HG03139 (cell line): ENCODE measurements at regions not wholly inside any gene's neighbourhood (a gene's known extent, or its start where the extent isn't known, plus 50 kb on each side); places are given as distances from the start of the nearest gene placed in this dataset.

Experiments used
- ATAC-seq: cut with Tn5 transposase; IDR thresholded peaks from one replicate; pipeline ENCODE4 v1.9.1; 2021; ENCODE audit not compliant: unreplicated experiment

GRCh38 chr4:124904723-124905388 lies 192.3 kb upstream of the ANKRD50 start:
- no peak for ATAC-seq

- ATAC-seq = no peak
Measured at GRCh38 chr4:124903995-124904722, 191.6 kb upstream of the ANKRD50 start.

- no peak for ATAC-seq
Measured at GRCh38 chr4:124902001-124902515, 189.5 kb upstream of the ANKRD50 start.

- ATAC-seq = no peak
Measured at GRCh38 chr4:124899997-124900396, 187.5 kb upstream of the ANKRD50 start.

GRCh38 chr4:124890522-124890921 lies 178.0 kb upstream of the ANKRD50 start:
- ATAC-seq = no peak

GRCh38 chr4:124887739-124888138 lies 175.2 kb upstream of the ANKRD50 start:
- no peak for ATAC-seq

GRCh38 chr4:124884316-124884715 lies 171.8 kb upstream of the ANKRD50 start:
- no peak for ATAC-seq

- ATAC-seq = no peak
Measured at GRCh38 chr4:124883632-124884031, 171.1 kb upstream of the ANKRD50 start.

- no peak for ATAC-seq
Measured at GRCh38 chr4:124879195-124879594, 166.7 kb upstream of the ANKRD50 start.

GRCh38 chr4:124874172-124874450 lies 161.6 kb upstream of the ANKRD50 start:
- no peak for ATAC-seq

GRCh38 chr4:124873361-124874171 lies 161.0 kb upstream of the ANKRD50 start:
- no peak for ATAC-seq

- ATAC-seq = no peak
Measured at GRCh38 chr4:124872659-124873058, 160.1 kb upstream of the ANKRD50 start.

- ATAC-seq = no peak
Measured at GRCh38 chr4:124869961-124870495, 157.5 kb upstream of the ANKRD50 start.

- ATAC-seq = no peak
Measured at GRCh38 chr4:124868495-124868894, 156.0 kb upstream of the ANKRD50 start.

GRCh38 chr4:124867536-124867935 lies 155.0 kb upstream of the ANKRD50 start:
- ATAC-seq = no peak

- no peak for ATAC-seq
Measured at GRCh38 chr4:124866301-124866700, 153.8 kb upstream of the ANKRD50 start.

GRCh38 chr4:124863040-124863545 lies 150.6 kb upstream of the ANKRD50 start:
- ATAC-seq = no peak

GRCh38 chr4:124862261-124862660 lies 149.7 kb upstream of the ANKRD50 start:
- ATAC-seq = no peak

GRCh38 chr4:124861761-124862160 lies 149.2 kb upstream of the ANKRD50 start:
- ATAC-seq = no peak

- no peak for ATAC-seq
Measured at GRCh38 chr4:124854968-124855367, 142.4 kb upstream of the ANKRD50 start.

GRCh38 chr4:124851741-124852140 lies 139.2 kb upstream of the ANKRD50 start:
- no peak for ATAC-seq
